HepG2 (cell line): ENCODE measurements at regions not wholly inside any gene's neighbourhood (a gene's known extent, or its start where the extent isn't known, plus 50 kb on each side); places are given as distances from the start of the nearest gene placed in this dataset.

Experiments used
- ATAC-seq: fragments of 200-7000 bp; cut with Tn5 transposase; 3 replicates; pipeline ENCODE4 v1.9.1; 2020; ENCODE audit warnings: mild to moderate bottlenecking, moderate library complexity
- BruUV-seq: library from RNA; stranded (reverse); fragments of 400-500 nt; replicated peaks from 2 replicates; lab custom pipeline; 2021; lab: Mats Ljungman, UMichigan
- CTCF ChIA-PET: fragments of 300-600 bp; formaldehyde crosslinking; extraction: SDS; loops from one replicate; lab custom pipeline; 2021; ENCODE audit warnings: low total read pairs, inconsistent platforms, low intra/inter-chr PET ratio; lab: Yijun Ruan, JAX
- POLR2A ChIA-PET: fragments of 350-600 bp; sonication (Branson Sonifier 250); formaldehyde crosslinking; loops from one replicate; lab custom pipeline; 2020; ENCODE audit warnings: antibody characterized with exemption, inconsistent platforms; lab: Yijun Ruan, JAX
- DNase-seq: peaks from one replicate; pipeline ENCODE4 v3.0.0-alpha.2; 2015; ENCODE audit warnings: low spot score
- FAIRE-seq: peaks from 3 replicates; lab custom pipeline; 2011; peaks lifted over from hg19 to GRCh38; lab: Jason Lieb, UNC
- H2AFZ ChIP-seq: one replicate; pipeline ENCODE4 v1.6.1; 2011; ENCODE audit warnings: low read length, inconsistent platforms
- H3K27ac ChIP-seq: fragments of 300-600 bp; 3 replicates; pipeline ENCODE4 v1.8.0; 2011; ENCODE audit warnings: mixed run types, mild to moderate bottlenecking, mixed read lengths, low read length, inconsistent platforms; ENCODE audit not compliant: insufficient read depth; ENCODE audit errors: extremely low read length
- H3K27me3 ChIP-seq, 2 experiments: fragments of 200-600 bp in 1 of 2; 2 replicates in 1 of 2; 3 replicates in 1 of 2; pipeline versions ENCODE4 v1.6.0 to v1.8.0; 2011; ENCODE audit warnings: low read length in 2 of 2, mild to moderate bottlenecking in 2 of 2, moderate library complexity in 2 of 2, inconsistent platforms in 1 of 2; ENCODE audit not compliant: insufficient read depth in 2 of 2, control insufficient read depth in 1 of 2
- H3K36me3 ChIP-seq, 2 experiments: fragments of 200-600 bp in 1 of 2; replicated peaks in 1 of 2; 2 replicates in 1 of 2; 3 replicates in 1 of 2; pipeline versions ENCODE4 v1.5.1 to v1.8.0; 2011; ENCODE audit warnings: low read length in 2 of 2, inconsistent platforms in 1 of 2; ENCODE audit not compliant: insufficient read depth in 2 of 2, control insufficient read depth in 1 of 2
- H3K4me1 ChIP-seq: 2 replicates; pipeline ENCODE4 v1.5.1; 2012; ENCODE audit warnings: low read length, inconsistent platforms; ENCODE audit not compliant: insufficient read depth
- H3K4me2 ChIP-seq: 2 replicates; pipeline ENCODE4 v1.6.0; 2011; ENCODE audit warnings: low read depth, low read length, inconsistent platforms
- H3K4me3 ChIP-seq, 3 experiments: fragments of 200-600 bp in 1 of 3; sonication (generic), shearing (Covaris generic) in 1 of 3; replicated peaks in 1 of 3; 2 replicates each; pipeline ENCODE4 v1.5.1; 2011 to 2016; ENCODE audit warnings: low read length in 3 of 3, inconsistent platforms in 2 of 3, low read depth in 2 of 3, mild to moderate bottlenecking in 2 of 3, control low read depth in 1 of 3, mixed read lengths in 1 of 3; ENCODE audit not compliant: insufficient read depth in 1 of 3
- H3K79me2 ChIP-seq: one replicate; pipeline ENCODE4 v1.6.1; 2011; ENCODE audit warnings: low read length, inconsistent platforms; ENCODE audit not compliant: insufficient read depth
- H3K9ac ChIP-seq: 2 replicates; pipeline ENCODE4 v1.6.0; 2011; ENCODE audit warnings: mild to moderate bottlenecking, low read depth, low read length, inconsistent platforms; ENCODE audit not compliant: insufficient read depth
- H3K9me3 ChIP-seq: 2 replicates; pipeline ENCODE4 v1.5.1; 2012; ENCODE audit warnings: mild to moderate bottlenecking, low read length
- H4K20me1 ChIP-seq: 2 replicates; pipeline ENCODE4 v1.6.0; 2011; ENCODE audit warnings: inconsistent platforms, mild to moderate bottlenecking, low read length, moderate library complexity; ENCODE audit not compliant: insufficient read depth
- XRCC5 ChIP-seq: fragments of 200-400 bp; formaldehyde crosslinking; optimal IDR thresholded peaks from 2 replicates; pipeline ENCODE3; 2017; ENCODE audit warnings: mild to moderate bottlenecking, low read length
- ZNF619 ChIP-seq: sonication (generic); formaldehyde crosslinking; IDR thresholded peaks from 2 replicates; pipeline ENCODE4 v1.4.0; 2020; ENCODE audit warnings: mild to moderate bottlenecking, missing genetic modification reagents
- ZNF709 ChIP-seq: sonication (generic); formaldehyde crosslinking; IDR thresholded peaks from 2 replicates; pipeline ENCODE4 v1.5.0; 2020; ENCODE audit warnings: mild to moderate bottlenecking, missing genetic modification reagents
- ZSCAN22 ChIP-seq: sonication (generic); formaldehyde crosslinking; IDR thresholded peaks from 2 replicates; pipeline ENCODE4 v1.4.0; 2020; ENCODE audit warnings: mild to moderate bottlenecking, missing genetic modification reagents
- WGBS: methylation state at CpG from one replicate; pipeline ENCODE4 v1.1.6; 2017; ENCODE audit warnings: low lambda C conversion rate; 5-methylcytosine and 5-hydroxymethylcytosine counted together
- in situ Hi-C: cut with HindIII; loops from 2 replicates; pipeline ENCODE4 v1.10.0; 2017; ENCODE audit warnings: low pct_unique_long_range_greater_than_20kb; ENCODE audit not compliant: extremely low pct_ligation_motif_present
- intact Hi-C: fragments of 100-400 bp; cut with micrococcal nuclease; formaldehyde crosslinking; loops from one replicate; pipeline ENCODE4 v1.10.0; 2022; ENCODE audit not compliant: unreplicated experiment
- TF ChIP-seq, protein P1 (sequence below): fragments of 450-650 bp; IDR thresholded peaks from 2 replicates; pipeline ENCODE4 v1.6.1; 2016
- TF ChIP-seq, protein P2 (sequence below): sonication (generic); formaldehyde crosslinking; IDR thresholded peaks from 2 replicates; pipeline ENCODE4 v1.4.0; 2020; ENCODE audit warnings: missing genetic modification reagents
- TF ChIP-seq, protein P3 (sequence below): sonication (generic); formaldehyde crosslinking; IDR thresholded peaks from 2 replicates; pipeline ENCODE4 v1.4.0; 2020; ENCODE audit warnings: missing genetic modification reagents, borderline replicate concordance
- TF ChIP-seq, protein P4 (sequence below): sonication (generic); formaldehyde crosslinking; IDR thresholded peaks from 2 replicates; pipeline ENCODE4 v1.4.0; 2020; ENCODE audit warnings: missing genetic modification reagents

DNA sequence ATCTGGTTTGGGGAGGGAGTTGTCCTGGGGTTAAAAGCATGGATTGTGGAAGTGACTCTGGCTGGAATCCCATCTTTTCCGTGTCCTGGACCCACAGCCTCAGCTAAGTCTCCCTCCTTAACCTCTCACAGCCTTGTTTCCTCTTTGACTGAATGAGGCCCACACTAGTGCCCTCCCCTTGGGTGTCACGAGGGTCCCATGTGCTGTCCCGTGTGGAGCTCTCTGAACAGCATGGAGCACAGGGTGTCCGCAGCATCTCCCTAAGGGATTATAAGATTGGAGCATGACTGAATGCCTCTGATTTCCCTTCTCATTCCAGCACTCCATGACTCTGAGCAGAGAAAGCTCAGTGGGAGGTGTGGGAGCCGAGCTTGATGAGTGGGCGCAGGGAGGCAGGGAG lies 182.5 kb downstream of the TEX29 start:
- FAIRE-seq, result no peak
- no peaks in the 10 kb centered on the region for H3K36me3 ChIP-seq
- no peaks in the 10 kb centered on the region for H3K79me2 ChIP-seq
- H3K4me2 ChIP-seq, result no peak overlapping the region
- peaks cover 0 to 10% of the 10 kb centered on the region in 2 experiments; a peak in 1 of 5 replicates for H3K27me3 ChIP-seq
- no TSS peak for BruUV-seq
- H3K27ac ChIP-seq, result no peak overlapping the region
- intact Hi-C loops (no loop called here), in situ Hi-C loops (no loop called here)
- no peaks in the 10 kb centered on the region for H3K4me1 ChIP-seq
- ATAC-seq, result no peak
- ChIA-PET POLR2A (no interaction called here), CTCF (no interaction called here)
- TF ChIP-seq, protein P1, sequence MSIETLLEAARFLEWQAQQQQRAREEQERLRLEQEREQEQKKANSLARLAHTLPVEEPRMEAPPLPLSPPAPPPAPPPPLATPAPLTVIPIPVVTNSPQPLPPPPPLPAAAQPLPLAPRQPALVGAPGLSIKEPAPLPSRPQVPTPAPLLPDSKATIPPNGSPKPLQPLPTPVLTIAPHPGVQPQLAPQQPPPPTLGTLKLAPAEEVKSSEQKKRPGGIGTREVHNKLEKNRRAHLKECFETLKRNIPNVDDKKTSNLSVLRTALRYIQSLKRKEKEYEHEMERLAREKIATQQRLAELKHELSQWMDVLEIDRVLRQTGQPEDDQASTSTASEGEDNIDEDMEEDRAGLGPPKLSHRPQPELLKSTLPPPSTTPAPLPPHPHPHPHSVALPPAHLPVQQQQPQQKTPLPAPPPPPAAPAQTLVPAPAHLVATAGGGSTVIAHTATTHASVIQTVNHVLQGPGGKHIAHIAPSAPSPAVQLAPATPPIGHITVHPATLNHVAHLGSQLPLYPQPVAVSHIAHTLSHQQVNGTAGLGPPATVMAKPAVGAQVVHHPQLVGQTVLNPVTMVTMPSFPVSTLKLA, result peak; percentile 60
- no peak for TF ChIP-seq ZSCAN22 (CRISPR knock-in tag)
- TF ChIP-seq, protein P2, sequence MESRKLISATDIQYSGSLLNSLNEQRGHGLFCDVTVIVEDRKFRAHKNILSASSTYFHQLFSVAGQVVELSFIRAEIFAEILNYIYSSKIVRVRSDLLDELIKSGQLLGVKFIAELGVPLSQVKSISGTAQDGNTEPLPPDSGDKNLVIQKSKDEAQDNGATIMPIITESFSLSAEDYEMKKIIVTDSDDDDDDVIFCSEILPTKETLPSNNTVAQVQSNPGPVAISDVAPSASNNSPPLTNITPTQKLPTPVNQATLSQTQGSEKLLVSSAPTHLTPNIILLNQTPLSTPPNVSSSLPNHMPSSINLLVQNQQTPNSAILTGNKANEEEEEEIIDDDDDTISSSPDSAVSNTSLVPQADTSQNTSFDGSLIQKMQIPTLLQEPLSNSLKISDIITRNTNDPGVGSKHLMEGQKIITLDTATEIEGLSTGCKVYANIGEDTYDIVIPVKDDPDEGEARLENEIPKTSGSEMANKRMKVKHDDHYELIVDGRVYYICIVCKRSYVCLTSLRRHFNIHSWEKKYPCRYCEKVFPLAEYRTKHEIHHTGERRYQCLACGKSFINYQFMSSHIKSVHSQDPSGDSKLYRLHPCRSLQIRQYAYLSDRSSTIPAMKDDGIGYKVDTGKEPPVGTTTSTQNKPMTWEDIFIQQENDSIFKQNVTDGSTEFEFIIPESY (CRISPR knock-in tag), result no peak
- no peak for TF ChIP-seq ZNF709 (CRISPR knock-in tag)
- no peaks in the 10 kb centered on the region for H3K9me3 ChIP-seq
- H2AFZ ChIP-seq, result no peak overlapping the region
- no peak overlapping the region for H3K9ac ChIP-seq
- no peak for DNase-seq
- WGBS, result 0% methylated on average over 3 of the region's 6 CpGs
- H4K20me1 ChIP-seq, result no peaks in the 10 kb centered on the region
- no peak overlapping the region for H3K4me3 ChIP-seq

DNA sequence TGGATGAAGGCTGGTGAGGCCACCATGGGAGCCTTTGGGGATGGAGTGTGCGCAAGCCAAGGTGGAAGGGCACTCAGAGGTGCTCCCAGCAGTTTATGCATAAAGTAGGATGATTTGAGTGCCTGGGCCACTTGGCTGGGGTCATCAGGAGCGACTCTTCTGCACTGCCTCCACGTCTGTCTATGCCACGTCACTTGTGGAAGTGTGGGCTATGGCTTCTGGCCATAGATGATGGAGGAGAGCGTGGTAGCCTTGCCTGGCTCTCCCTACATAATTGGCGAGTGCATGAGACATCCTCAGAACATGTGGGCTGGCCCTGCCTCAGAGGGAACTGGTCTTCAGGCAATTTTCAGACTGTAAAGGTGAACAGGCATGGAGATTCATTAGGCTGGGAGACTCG lies 182.9 kb downstream of the TEX29 start:
- ChIA-PET POLR2A (no interaction called here), CTCF (no interaction called here)
- H2AFZ ChIP-seq, result no peak overlapping the region
- H3K9ac ChIP-seq, result no peak overlapping the region
- ATAC-seq, result no peak
- no peak for FAIRE-seq
- in situ Hi-C loops, result no loop called here
- no peak overlapping the region for H3K27ac ChIP-seq
- H3K36me3 ChIP-seq, result no peaks in the 10 kb centered on the region
- intact Hi-C loops, result no loop called here
- no peaks in the 10 kb centered on the region for H4K20me1 ChIP-seq
- peaks cover 0 to 14% of the 10 kb centered on the region in 2 experiments; a peak in 1 of 5 replicates for H3K27me3 ChIP-seq
- DNase-seq, result no peak
- H3K4me3 ChIP-seq, result no peak overlapping the region
- no TSS peak for BruUV-seq
- no peaks in the 10 kb centered on the region for H3K9me3 ChIP-seq
- H3K79me2 ChIP-seq, result no peaks in the 10 kb centered on the region
- no peaks in the 10 kb centered on the region for H3K4me1 ChIP-seq
- WGBS, result no CpG with 5 or more reads among the region's 7 CpGs
- no peak overlapping the region for H3K4me2 ChIP-seq
- TF ChIP-seq, protein P3, sequence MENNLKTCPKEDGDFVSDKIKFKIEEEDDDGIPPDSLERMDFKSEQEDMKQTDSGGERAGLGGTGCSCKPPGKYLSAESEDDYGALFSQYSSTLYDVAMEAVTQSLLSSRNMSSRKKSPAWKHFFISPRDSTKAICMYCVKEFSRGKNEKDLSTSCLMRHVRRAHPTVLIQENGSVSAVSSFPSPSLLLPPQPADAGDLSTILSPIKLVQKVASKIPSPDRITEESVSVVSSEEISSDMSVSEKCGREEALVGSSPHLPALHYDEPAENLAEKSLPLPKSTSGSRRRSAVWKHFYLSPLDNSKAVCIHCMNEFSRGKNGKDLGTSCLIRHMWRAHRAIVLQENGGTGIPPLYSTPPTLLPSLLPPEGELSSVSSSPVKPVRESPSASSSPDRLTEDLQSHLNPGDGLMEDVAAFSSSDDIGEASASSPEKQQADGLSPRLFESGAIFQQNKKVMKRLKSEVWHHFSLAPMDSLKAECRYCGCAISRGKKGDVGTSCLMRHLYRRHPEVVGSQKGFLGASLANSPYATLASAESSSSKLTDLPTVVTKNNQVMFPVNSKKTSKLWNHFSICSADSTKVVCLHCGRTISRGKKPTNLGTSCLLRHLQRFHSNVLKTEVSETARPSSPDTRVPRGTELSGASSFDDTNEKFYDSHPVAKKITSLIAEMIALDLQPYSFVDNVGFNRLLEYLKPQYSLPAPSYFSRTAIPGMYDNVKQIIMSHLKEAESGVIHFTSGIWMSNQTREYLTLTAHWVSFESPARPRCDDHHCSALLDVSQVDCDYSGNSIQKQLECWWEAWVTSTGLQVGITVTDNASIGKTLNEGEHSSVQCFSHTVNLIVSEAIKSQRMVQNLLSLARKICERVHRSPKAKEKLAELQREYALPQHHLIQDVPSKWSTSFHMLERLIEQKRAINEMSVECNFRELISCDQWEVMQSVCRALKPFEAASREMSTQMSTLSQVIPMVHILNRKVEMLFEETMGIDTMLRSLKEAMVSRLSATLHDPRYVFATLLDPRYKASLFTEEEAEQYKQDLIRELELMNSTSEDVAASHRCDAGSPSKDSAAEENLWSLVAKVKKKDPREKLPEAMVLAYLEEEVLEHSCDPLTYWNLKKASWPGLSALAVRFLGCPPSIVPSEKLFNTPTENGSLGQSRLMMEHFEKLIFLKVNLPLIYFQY (CRISPR knock-in tag), result no peak
- TF ChIP-seq XRCC5 (no peak), ZNF619 (CRISPR knock-in tag) (no peak)
- TF ChIP-seq, protein P4, sequence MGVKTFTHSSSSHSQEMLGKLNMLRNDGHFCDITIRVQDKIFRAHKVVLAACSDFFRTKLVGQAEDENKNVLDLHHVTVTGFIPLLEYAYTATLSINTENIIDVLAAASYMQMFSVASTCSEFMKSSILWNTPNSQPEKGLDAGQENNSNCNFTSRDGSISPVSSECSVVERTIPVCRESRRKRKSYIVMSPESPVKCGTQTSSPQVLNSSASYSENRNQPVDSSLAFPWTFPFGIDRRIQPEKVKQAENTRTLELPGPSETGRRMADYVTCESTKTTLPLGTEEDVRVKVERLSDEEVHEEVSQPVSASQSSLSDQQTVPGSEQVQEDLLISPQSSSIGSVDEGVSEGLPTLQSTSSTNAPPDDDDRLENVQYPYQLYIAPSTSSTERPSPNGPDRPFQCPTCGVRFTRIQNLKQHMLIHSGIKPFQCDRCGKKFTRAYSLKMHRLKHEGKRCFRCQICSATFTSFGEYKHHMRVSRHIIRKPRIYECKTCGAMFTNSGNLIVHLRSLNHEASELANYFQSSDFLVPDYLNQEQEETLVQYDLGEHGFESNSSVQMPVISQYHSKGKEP (CRISPR knock-in tag), result no peak
